ENCODE measurements at regions not wholly inside any gene's neighbourhood (a gene's known extent, or its start where the extent isn't known, plus 50 kb on each side); places are given as distances from the start of the nearest gene placed in this dataset.

DNA sequence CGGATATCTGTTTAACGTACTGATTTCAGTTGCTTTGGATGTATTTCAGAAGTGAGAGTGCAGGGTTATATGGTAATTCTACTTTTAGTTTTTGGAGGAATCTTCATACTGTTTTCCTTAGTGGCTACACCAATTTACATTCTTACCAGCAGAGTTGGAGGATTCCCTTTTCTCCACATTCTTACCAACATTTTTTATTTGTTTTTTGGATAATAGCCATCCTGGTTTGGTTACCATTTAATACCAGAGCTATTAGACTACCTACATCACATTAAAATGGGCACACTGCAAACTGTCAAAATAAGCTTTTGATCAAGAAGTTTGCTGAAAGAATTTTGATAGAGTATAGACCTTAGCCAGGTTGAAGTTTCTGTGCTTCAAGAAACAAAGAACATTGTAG lies 217.2 kb upstream of the CFAP20DC start:
- Histone ChIP-seq H3K4me3 (replicated peaks; ENCODE audit: insufficient read depth, low read length) (no peak overlapping the region), H3K27ac (replicated peaks) (no peak overlapping the region), H3K27me3 (ENCODE audit: insufficient read depth, poor library complexity, severe bottlenecking) (no peaks in the 10 kb centered on the region)
- DNase-seq (ENCODE audit: low read depth in 1 of 2, low spot score in 1 of 2) = no peak
- no peak for TF ChIP-seq POLR2AphosphoS5 (IDR thresholded peaks at IDR 0.05; ENCODE audit: low read depth)
- TF ChIP-seq SPI1 (IDR thresholded peaks at IDR 0.05; ENCODE audit: borderline replicate concordance, low read depth) = no peak

DNA sequence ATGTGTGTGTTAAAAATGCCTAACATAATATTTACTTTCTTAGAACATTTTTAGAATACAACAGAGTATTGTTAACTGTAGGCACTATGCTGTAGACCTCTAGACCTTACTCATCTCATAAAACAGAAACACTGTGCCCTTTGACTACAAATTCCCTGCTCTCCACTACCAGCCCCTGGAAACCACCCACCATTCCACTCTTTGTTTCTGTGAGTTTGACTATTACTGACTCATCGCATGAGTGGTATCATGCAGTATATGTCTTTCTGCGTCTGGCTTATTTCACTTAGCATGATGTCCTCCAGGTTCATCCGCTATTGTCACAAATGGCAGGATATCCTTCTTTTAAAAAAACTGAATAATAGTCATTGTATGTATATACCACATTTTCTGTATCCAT lies 216.7 kb upstream of the CFAP20DC start:
- Histone ChIP-seq H3K27me3 (ENCODE audit: insufficient read depth, poor library complexity, severe bottlenecking) (no peaks in the 10 kb centered on the region), H3K4me3 (replicated peaks; ENCODE audit: insufficient read depth, low read length) (no peak overlapping the region), H3K27ac (replicated peaks) (no peak overlapping the region)
- TF ChIP-seq GABPA (IDR thresholded peaks at IDR 0.05; ENCODE audit: low read depth) (no peak), SPI1 (IDR thresholded peaks at IDR 0.05; ENCODE audit: borderline replicate concordance, low read depth) (no peak)
- TF ChIP-seq, protein P1, sequence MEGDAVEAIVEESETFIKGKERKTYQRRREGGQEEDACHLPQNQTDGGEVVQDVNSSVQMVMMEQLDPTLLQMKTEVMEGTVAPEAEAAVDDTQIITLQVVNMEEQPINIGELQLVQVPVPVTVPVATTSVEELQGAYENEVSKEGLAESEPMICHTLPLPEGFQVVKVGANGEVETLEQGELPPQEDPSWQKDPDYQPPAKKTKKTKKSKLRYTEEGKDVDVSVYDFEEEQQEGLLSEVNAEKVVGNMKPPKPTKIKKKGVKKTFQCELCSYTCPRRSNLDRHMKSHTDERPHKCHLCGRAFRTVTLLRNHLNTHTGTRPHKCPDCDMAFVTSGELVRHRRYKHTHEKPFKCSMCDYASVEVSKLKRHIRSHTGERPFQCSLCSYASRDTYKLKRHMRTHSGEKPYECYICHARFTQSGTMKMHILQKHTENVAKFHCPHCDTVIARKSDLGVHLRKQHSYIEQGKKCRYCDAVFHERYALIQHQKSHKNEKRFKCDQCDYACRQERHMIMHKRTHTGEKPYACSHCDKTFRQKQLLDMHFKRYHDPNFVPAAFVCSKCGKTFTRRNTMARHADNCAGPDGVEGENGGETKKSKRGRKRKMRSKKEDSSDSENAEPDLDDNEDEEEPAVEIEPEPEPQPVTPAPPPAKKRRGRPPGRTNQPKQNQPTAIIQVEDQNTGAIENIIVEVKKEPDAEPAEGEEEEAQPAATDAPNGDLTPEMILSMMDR (IDR thresholded peaks at IDR 0.05; ENCODE audit: insufficient read depth, low read length) = no peak
- no peak for DNase-seq (ENCODE audit: low read depth in 1 of 2, low spot score in 1 of 2)

DNA sequence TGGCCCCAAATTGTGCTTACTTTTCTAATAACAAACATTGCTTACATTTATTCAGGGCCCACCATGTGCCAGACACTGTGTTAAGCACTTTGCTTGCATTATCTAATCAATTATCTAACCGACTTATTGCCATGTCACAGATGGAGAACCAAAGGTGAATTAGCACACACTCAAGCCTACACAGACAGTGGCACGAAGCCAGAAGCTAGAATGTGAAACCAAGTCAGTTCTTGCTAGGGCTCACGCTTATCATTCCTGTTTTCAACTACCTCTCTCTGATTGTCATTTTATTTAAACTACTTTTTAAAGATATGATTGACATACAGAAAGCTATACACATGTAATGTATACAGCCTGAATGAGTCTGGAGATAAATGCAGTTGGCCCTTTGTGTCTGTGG lies 215.7 kb upstream of the CFAP20DC start:
- H3K4me3 ChIP-seq (replicated peaks; ENCODE audit: insufficient read depth, low read length) = no peak overlapping the region
- TF ChIP-seq GABPA (IDR thresholded peaks at IDR 0.05; ENCODE audit: low read depth) = no peak
- TF ChIP-seq POLR2AphosphoS5 (IDR thresholded peaks at IDR 0.05; ENCODE audit: low read depth) = no peak
- TF ChIP-seq, protein P2, sequence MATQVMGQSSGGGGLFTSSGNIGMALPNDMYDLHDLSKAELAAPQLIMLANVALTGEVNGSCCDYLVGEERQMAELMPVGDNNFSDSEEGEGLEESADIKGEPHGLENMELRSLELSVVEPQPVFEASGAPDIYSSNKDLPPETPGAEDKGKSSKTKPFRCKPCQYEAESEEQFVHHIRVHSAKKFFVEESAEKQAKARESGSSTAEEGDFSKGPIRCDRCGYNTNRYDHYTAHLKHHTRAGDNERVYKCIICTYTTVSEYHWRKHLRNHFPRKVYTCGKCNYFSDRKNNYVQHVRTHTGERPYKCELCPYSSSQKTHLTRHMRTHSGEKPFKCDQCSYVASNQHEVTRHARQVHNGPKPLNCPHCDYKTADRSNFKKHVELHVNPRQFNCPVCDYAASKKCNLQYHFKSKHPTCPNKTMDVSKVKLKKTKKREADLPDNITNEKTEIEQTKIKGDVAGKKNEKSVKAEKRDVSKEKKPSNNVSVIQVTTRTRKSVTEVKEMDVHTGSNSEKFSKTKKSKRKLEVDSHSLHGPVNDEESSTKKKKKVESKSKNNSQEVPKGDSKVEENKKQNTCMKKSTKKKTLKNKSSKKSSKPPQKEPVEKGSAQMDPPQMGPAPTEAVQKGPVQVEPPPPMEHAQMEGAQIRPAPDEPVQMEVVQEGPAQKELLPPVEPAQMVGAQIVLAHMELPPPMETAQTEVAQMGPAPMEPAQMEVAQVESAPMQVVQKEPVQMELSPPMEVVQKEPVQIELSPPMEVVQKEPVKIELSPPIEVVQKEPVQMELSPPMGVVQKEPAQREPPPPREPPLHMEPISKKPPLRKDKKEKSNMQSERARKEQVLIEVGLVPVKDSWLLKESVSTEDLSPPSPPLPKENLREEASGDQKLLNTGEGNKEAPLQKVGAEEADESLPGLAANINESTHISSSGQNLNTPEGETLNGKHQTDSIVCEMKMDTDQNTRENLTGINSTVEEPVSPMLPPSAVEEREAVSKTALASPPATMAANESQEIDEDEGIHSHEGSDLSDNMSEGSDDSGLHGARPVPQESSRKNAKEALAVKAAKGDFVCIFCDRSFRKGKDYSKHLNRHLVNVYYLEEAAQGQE (IDR thresholded peaks at IDR 0.05; ENCODE audit: insufficient replicate concordance, low read depth) = no peak
- TF ChIP-seq, protein P1 (IDR thresholded peaks at IDR 0.05; ENCODE audit: insufficient read depth, low read length) = no peak
- TF ChIP-seq SPI1 (IDR thresholded peaks at IDR 0.05; ENCODE audit: borderline replicate concordance, low read depth) = no peak
- no peaks in the 10 kb centered on the region for H3K27me3 ChIP-seq (ENCODE audit: insufficient read depth, poor library complexity, severe bottlenecking)
- no peak for DNase-seq (ENCODE audit: low read depth in 1 of 2, low spot score in 1 of 2)
- no peak overlapping the region for H3K27ac ChIP-seq (replicated peaks)

DNA sequence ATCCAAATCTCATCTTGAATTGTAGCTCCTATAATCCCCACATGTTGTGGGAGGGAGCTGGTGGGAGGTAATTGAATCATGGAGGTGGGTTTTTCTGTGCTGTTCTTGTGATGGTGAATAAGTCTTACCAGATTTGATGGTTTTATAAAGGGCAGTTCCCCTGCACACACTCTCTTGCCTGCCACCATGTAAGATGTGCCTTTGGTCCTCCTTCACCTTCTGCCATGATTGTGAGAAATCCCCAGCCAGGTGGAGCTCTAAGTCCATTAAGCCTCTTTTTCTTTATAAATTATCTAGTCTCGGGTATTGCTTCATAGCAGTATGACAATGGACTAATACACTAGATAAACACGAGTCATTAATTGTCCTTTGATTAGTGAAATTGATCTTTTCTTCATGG lies 214.5 kb upstream of the CFAP20DC start:
- Histone ChIP-seq H3K27ac (replicated peaks) (no peak overlapping the region), H3K27me3 (ENCODE audit: insufficient read depth, poor library complexity, severe bottlenecking) (no peaks in the 10 kb centered on the region), H3K4me3 (replicated peaks; ENCODE audit: insufficient read depth, low read length) (no peak overlapping the region)
- TF ChIP-seq, protein P1 (IDR thresholded peaks at IDR 0.05; ENCODE audit: insufficient read depth, low read length) = no peak
- TF ChIP-seq POLR2AphosphoS5 (IDR thresholded peaks at IDR 0.05; ENCODE audit: low read depth) (no peak), GABPA (IDR thresholded peaks at IDR 0.05; ENCODE audit: low read depth) (no peak), SPI1 (IDR thresholded peaks at IDR 0.05; ENCODE audit: borderline replicate concordance, low read depth) (no peak)
- TF ChIP-seq, protein P2 (IDR thresholded peaks at IDR 0.05; ENCODE audit: insufficient replicate concordance, low read depth) = no peak
- no peak for DNase-seq (ENCODE audit: low read depth in 1 of 2, low spot score in 1 of 2)

Data from HL-60 (cell line).